HEK293 (cell line): ENCODE measurements at regions not wholly inside any gene's neighbourhood (a gene's known extent, or its start where the extent isn't known, plus 50 kb on each side); places are given as distances from the start of the nearest gene placed in this dataset.

Source experiments
- CTCF ChIA-PET: fragments of 350-600 bp; formaldehyde crosslinking; extraction: SDS; loops from one replicate; lab custom pipeline; 2021; ENCODE audit warnings: antibody characterized with exemption; lab: Yijun Ruan, JAX
- POLR2A ChIA-PET: fragments of 300-600 bp; formaldehyde crosslinking; extraction: SDS; loops from one replicate; lab custom pipeline; 2020; ENCODE audit warnings: antibody characterized with exemption, inconsistent platforms; lab: Yijun Ruan, JAX
- H3K27ac ChIP-seq: fragments of 200-500 bp; sonication (Bioruptor generic); 2 replicates; pipeline ENCODE4 v1.5.1; 2014; ENCODE audit warnings: low read depth, low read length, control low read depth, inconsistent platforms; ENCODE audit errors: extremely low read depth
- H3K36me3 ChIP-seq, 2 experiments: fragments of 200-500 bp in 1 of 2; sonication (Bioruptor generic) in 1 of 2; 1 replicate in 1 of 2; 2 replicates in 1 of 2; pipeline ENCODE4 v1.5.1; 2014 to 2017; ENCODE audit warnings: inconsistent platforms in 2 of 2, low read length in 2 of 2; ENCODE audit not compliant: control insufficient read depth in 2 of 2, insufficient read depth in 1 of 2
- H3K4me1 ChIP-seq: fragments of 200-500 bp; sonication (Bioruptor generic); 2 replicates; pipeline ENCODE4 v1.5.1; 2014; ENCODE audit warnings: mild to moderate bottlenecking, low read length, inconsistent platforms; ENCODE audit not compliant: control insufficient read depth, insufficient read depth
- H3K4me3 ChIP-seq: 2 replicates; pipeline ENCODE4 v1.5.1; 2011; ENCODE audit warnings: low read depth, mild to moderate bottlenecking, control low read depth, low read length, moderate library complexity
- H3K9me3 ChIP-seq: fragments of 200-500 bp; sonication (Bioruptor generic); 2 replicates; pipeline ENCODE4 v1.5.1; 2014; ENCODE audit warnings: low read depth, low read length, inconsistent platforms; ENCODE audit not compliant: control insufficient read depth, insufficient read depth
- KLF10 ChIP-seq: fragments of 450-650 bp; IDR thresholded peaks from 2 replicates; pipeline ENCODE4 v1.5.1; 2018; ENCODE audit warnings: missing biosample characterization, mild to moderate bottlenecking, missing genetic modification characterization
- KLF9 ChIP-seq: fragments of 450-650 bp; formaldehyde crosslinking; IDR thresholded peaks from 2 replicates; pipeline ENCODE4 v1.5.1; 2016; ENCODE audit warnings: missing biosample characterization, missing genetic modification characterization, low read depth
- TCF7L2 ChIP-seq: IDR thresholded peaks from 2 replicates; pipeline ENCODE4 v1.6.1; 2011; ENCODE audit warnings: low read depth, mild to moderate bottlenecking, inconsistent platforms, low read length, moderate library complexity, borderline replicate concordance
- ZNF23 ChIP-seq: fragments of 450-650 bp; formaldehyde crosslinking; IDR thresholded peaks from 2 replicates; pipeline ENCODE4 v1.5.1; 2016; ENCODE audit warnings: missing biosample characterization, missing genetic modification characterization, borderline replicate concordance
- ZNF280C ChIP-seq: fragments of 450-650 bp; formaldehyde crosslinking; IDR thresholded peaks from 2 replicates; pipeline ENCODE4 v1.5.1; 2016; ENCODE audit warnings: missing biosample characterization, missing genetic modification characterization
- ZNF280D ChIP-seq: fragments of 450-650 bp; formaldehyde crosslinking; IDR thresholded peaks from 2 replicates; pipeline ENCODE4 v1.5.1; 2016; ENCODE audit warnings: missing biosample characterization, missing genetic modification characterization
- ZNF341 ChIP-seq: fragments of 450-650 bp; formaldehyde crosslinking; IDR thresholded peaks from 2 replicates; pipeline ENCODE4; 2016; ENCODE audit warnings: low read depth, missing biosample characterization, missing genetic modification characterization
- ZNF404 ChIP-seq: fragments of 450-650 bp; formaldehyde crosslinking; IDR thresholded peaks from 2 replicates; pipeline ENCODE4 v1.5.1; 2017; ENCODE audit warnings: missing biosample characterization, missing genetic modification characterization
- ZNF623 ChIP-seq: fragments of 450-650 bp; formaldehyde crosslinking; IDR thresholded peaks from 2 replicates; pipeline ENCODE4 v1.5.1; 2016; ENCODE audit warnings: missing biosample characterization, missing genetic modification characterization
- ZNF645 ChIP-seq: fragments of 450-650 bp; formaldehyde crosslinking; IDR thresholded peaks from 2 replicates; pipeline ENCODE4; 2016; ENCODE audit warnings: missing biosample characterization, missing genetic modification characterization
- TF ChIP-seq, protein P1 (sequence below): fragments of 450-650 bp; formaldehyde crosslinking; IDR thresholded peaks from 2 replicates; pipeline ENCODE4 v1.5.1; 2016; ENCODE audit warnings: missing biosample characterization, missing genetic modification characterization
- TF ChIP-seq, protein P2 (sequence below): fragments of 450-650 bp; formaldehyde crosslinking; IDR thresholded peaks from 2 replicates; pipeline ENCODE4 v1.5.1; 2016; ENCODE audit warnings: missing biosample characterization, missing genetic modification characterization
- TF ChIP-seq, protein P3 (sequence below): fragments of 450-650 bp; formaldehyde crosslinking; IDR thresholded peaks from 2 replicates; pipeline ENCODE4 v1.5.1; 2017; ENCODE audit warnings: missing biosample characterization, missing genetic modification characterization

GRCh38 chr15:91751611-91752010 is 101.9 kb upstream of the SLCO3A1 start (continued):
- TF ChIP-seq, protein P1, sequence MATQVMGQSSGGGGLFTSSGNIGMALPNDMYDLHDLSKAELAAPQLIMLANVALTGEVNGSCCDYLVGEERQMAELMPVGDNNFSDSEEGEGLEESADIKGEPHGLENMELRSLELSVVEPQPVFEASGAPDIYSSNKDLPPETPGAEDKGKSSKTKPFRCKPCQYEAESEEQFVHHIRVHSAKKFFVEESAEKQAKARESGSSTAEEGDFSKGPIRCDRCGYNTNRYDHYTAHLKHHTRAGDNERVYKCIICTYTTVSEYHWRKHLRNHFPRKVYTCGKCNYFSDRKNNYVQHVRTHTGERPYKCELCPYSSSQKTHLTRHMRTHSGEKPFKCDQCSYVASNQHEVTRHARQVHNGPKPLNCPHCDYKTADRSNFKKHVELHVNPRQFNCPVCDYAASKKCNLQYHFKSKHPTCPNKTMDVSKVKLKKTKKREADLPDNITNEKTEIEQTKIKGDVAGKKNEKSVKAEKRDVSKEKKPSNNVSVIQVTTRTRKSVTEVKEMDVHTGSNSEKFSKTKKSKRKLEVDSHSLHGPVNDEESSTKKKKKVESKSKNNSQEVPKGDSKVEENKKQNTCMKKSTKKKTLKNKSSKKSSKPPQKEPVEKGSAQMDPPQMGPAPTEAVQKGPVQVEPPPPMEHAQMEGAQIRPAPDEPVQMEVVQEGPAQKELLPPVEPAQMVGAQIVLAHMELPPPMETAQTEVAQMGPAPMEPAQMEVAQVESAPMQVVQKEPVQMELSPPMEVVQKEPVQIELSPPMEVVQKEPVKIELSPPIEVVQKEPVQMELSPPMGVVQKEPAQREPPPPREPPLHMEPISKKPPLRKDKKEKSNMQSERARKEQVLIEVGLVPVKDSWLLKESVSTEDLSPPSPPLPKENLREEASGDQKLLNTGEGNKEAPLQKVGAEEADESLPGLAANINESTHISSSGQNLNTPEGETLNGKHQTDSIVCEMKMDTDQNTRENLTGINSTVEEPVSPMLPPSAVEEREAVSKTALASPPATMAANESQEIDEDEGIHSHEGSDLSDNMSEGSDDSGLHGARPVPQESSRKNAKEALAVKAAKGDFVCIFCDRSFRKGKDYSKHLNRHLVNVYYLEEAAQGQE (tag by site-specific recombination), result no peak
- TF ChIP-seq ZNF280C (tag by site-specific recombination) (no peak), TCF7L2 (no peak), KLF10 (no peak), ZNF645 (tag by site-specific recombination) (no peak), ZNF280D (tag by site-specific recombination) (no peak)
- TF ChIP-seq, protein P2, sequence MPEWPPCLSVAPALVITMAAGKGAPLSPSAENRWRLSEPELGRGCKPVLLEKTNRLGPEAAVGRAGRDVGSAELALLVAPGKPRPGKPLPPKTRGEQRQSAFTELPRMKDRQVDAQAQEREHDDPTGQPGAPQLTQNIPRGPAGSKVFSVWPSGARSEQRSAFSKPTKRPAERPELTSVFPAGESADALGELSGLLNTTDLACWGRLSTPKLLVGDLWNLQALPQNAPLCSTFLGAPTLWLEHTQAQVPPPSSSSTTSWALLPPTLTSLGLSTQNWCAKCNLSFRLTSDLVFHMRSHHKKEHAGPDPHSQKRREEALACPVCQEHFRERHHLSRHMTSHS (tag by site-specific recombination), result no peak

- no peak overlapping the region for H3K27ac ChIP-seq
- TF ChIP-seq, protein P2 (tag by site-specific recombination), result no peak
- TF ChIP-seq ZNF23 (tag by site-specific recombination), result no peak
- TF ChIP-seq ZNF341, result no peak
- TF ChIP-seq ZNF404 (tag by site-specific recombination), result no peak
- no peak for TF ChIP-seq ZNF623
- TF ChIP-seq, protein P3, sequence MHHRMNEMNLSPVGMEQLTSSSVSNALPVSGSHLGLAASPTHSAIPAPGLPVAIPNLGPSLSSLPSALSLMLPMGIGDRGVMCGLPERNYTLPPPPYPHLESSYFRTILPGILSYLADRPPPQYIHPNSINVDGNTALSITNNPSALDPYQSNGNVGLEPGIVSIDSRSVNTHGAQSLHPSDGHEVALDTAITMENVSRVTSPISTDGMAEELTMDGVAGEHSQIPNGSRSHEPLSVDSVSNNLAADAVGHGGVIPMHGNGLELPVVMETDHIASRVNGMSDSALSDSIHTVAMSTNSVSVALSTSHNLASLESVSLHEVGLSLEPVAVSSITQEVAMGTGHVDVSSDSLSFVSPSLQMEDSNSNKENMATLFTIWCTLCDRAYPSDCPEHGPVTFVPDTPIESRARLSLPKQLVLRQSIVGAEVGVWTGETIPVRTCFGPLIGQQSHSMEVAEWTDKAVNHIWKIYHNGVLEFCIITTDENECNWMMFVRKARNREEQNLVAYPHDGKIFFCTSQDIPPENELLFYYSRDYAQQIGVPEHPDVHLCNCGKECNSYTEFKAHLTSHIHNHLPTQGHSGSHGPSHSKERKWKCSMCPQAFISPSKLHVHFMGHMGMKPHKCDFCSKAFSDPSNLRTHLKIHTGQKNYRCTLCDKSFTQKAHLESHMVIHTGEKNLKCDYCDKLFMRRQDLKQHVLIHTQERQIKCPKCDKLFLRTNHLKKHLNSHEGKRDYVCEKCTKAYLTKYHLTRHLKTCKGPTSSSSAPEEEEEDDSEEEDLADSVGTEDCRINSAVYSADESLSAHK (tag by site-specific recombination), result no peak
- TF ChIP-seq KLF9 (tag by site-specific recombination), result no peak
- H3K9me3 ChIP-seq, result no peaks in the 10 kb centered on the region
- CTCF ChIA-PET, result interaction anchor here (0.6 to 0.7 kb wide), 2 partner anchors 449 to 675 kb away, joined by 3 to 4 read pairs; no protein-coding TSS in a partner anchor
- no peaks in the 10 kb centered on the region for H3K36me3 ChIP-seq
- POLR2A ChIA-PET, result no interaction called here
- no peaks in the 10 kb centered on the region for H3K4me1 ChIP-seq
- H3K4me3 ChIP-seq, result no peak overlapping the region
These were observed 101.3 kb upstream of the SLCO3A1 start for GRCh38 chr15:91752081-91752785.
